Panc1 (cell line): ENCODE measurements at regions not wholly inside any gene's neighbourhood (a gene's known extent, or its start where the extent isn't known, plus 50 kb on each side); places are given as distances from the start of the nearest gene placed in this dataset.

Experiments
- POLR2AphosphoS5 ChIP-seq: IDR thresholded peaks from 2 replicates; pipeline ENCODE4 v1.6.1; 2012; ENCODE audit warnings: mild to moderate bottlenecking, low read depth, low read length, moderate library complexity
- SIN3A ChIP-seq: IDR thresholded peaks from 2 replicates; pipeline ENCODE4 v1.6.1; 2012; ENCODE audit warnings: low read depth, mild to moderate bottlenecking, low read length, moderate library complexity, borderline replicate concordance; ENCODE audit not compliant: insufficient read depth
- TCF7L2 ChIP-seq: IDR thresholded peaks from 2 replicates; pipeline ENCODE4 v1.6.1; 2011; ENCODE audit warnings: mild to moderate bottlenecking, low read depth, low read length, inconsistent platforms
- TF ChIP-seq, protein P1 (sequence below), 2 experiments: IDR thresholded peaks; 2 replicates each; pipeline ENCODE4 v1.6.1; 2011 to 2012; ENCODE audit warnings: low read depth in 2 of 2, control low read depth in 1 of 2, low read length in 1 of 2, mild to moderate bottlenecking in 1 of 2, moderate library complexity in 1 of 2; ENCODE audit not compliant: insufficient read depth in 1 of 2
- TF ChIP-seq, protein P2 (sequence below): fragments of 450-650 bp; IDR thresholded peaks from 2 replicates; pipeline ENCODE4 v1.5.1; 2017; ENCODE audit warnings: mild to moderate bottlenecking

DNA sequence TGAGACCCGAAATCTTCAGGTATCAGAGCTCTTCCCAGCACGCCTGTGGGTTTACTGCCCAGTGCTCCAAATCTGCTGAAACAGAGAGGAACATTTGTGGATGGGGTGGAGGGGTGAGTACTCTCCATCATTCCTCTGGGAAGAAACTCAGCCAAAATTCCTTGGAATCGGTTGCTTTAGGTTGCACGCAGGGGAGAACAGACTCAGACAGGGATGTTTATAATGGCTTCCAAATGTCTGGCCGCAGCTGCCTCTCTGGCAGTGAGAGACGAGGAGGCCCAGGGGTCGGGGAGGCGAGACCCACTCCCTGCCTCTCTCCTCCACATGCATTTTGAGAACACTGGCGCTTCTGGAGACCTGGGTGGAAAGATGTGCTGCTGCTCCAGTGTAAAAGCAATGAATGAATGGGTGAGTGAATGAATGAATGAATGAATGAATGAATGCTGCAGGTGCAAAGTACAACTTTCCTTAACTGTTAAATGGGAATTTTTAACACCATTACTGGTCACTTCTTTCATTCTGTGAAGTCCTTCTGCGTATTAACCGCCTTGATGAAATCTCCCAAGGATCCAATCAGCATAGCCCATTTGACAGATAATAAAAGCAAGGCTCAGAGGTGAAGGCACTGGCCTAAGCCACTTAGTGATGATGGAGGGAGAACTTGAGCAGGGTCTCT, 437.4 kb downstream of the MIAT start:
- TF ChIP-seq, protein P1, sequence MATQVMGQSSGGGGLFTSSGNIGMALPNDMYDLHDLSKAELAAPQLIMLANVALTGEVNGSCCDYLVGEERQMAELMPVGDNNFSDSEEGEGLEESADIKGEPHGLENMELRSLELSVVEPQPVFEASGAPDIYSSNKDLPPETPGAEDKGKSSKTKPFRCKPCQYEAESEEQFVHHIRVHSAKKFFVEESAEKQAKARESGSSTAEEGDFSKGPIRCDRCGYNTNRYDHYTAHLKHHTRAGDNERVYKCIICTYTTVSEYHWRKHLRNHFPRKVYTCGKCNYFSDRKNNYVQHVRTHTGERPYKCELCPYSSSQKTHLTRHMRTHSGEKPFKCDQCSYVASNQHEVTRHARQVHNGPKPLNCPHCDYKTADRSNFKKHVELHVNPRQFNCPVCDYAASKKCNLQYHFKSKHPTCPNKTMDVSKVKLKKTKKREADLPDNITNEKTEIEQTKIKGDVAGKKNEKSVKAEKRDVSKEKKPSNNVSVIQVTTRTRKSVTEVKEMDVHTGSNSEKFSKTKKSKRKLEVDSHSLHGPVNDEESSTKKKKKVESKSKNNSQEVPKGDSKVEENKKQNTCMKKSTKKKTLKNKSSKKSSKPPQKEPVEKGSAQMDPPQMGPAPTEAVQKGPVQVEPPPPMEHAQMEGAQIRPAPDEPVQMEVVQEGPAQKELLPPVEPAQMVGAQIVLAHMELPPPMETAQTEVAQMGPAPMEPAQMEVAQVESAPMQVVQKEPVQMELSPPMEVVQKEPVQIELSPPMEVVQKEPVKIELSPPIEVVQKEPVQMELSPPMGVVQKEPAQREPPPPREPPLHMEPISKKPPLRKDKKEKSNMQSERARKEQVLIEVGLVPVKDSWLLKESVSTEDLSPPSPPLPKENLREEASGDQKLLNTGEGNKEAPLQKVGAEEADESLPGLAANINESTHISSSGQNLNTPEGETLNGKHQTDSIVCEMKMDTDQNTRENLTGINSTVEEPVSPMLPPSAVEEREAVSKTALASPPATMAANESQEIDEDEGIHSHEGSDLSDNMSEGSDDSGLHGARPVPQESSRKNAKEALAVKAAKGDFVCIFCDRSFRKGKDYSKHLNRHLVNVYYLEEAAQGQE (IDR thresholded peaks at IDR 0.05; ENCODE audit: insufficient read depth in 1 of 2, low read depth in 2 of 2, low read length in 1 of 2): no peak
- TF ChIP-seq, protein P2, sequence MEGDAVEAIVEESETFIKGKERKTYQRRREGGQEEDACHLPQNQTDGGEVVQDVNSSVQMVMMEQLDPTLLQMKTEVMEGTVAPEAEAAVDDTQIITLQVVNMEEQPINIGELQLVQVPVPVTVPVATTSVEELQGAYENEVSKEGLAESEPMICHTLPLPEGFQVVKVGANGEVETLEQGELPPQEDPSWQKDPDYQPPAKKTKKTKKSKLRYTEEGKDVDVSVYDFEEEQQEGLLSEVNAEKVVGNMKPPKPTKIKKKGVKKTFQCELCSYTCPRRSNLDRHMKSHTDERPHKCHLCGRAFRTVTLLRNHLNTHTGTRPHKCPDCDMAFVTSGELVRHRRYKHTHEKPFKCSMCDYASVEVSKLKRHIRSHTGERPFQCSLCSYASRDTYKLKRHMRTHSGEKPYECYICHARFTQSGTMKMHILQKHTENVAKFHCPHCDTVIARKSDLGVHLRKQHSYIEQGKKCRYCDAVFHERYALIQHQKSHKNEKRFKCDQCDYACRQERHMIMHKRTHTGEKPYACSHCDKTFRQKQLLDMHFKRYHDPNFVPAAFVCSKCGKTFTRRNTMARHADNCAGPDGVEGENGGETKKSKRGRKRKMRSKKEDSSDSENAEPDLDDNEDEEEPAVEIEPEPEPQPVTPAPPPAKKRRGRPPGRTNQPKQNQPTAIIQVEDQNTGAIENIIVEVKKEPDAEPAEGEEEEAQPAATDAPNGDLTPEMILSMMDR: no peak
- TF ChIP-seq TCF7L2 (no peak), POLR2AphosphoS5 (no peak), SIN3A (no peak)
